ENCODE measurements at regions not wholly inside any gene's neighbourhood (a gene's known extent, or its start where the extent isn't known, plus 50 kb on each side); places are given as distances from the start of the nearest gene placed in this dataset.
"Not testable (repeated sequence)": the region's sequence is repeated elsewhere in the genome, so short reads cannot be mapped to it uniquely, and the experiment has no call there.

DNA sequence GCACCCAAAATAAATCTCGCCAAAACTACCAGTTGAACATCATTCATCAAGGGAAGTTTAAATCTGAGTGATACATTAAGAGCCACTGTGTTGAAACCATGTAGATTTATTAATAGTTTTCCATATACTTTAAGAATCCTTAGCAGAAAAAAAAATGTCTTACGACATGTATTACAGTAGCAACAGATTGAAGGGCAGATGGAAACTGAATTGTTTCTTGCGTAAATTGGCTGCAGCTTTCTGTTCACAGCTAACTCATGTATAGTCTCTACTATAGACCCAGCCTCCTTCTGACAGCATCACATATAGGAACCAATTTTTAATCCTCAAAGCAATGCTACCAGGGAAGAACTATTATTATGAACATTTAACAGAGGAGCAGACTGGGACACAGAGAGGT is 195.2 kb upstream of the PUDP start:
- H3K27ac ChIP-seq (ENCODE audit: low read depth, low read length): no peak overlapping the region
- no peak overlapping the region for H3K4me3 ChIP-seq (ENCODE audit: low read length)
- no peak overlapping the region for H3K4me2 ChIP-seq (ENCODE audit: low read length)
- no peak for TF ChIP-seq EZH2phosphoT487 (IDR thresholded peaks at IDR 0.05; ENCODE audit: borderline replicate concordance, low read length)
- TF ChIP-seq, protein P1, sequence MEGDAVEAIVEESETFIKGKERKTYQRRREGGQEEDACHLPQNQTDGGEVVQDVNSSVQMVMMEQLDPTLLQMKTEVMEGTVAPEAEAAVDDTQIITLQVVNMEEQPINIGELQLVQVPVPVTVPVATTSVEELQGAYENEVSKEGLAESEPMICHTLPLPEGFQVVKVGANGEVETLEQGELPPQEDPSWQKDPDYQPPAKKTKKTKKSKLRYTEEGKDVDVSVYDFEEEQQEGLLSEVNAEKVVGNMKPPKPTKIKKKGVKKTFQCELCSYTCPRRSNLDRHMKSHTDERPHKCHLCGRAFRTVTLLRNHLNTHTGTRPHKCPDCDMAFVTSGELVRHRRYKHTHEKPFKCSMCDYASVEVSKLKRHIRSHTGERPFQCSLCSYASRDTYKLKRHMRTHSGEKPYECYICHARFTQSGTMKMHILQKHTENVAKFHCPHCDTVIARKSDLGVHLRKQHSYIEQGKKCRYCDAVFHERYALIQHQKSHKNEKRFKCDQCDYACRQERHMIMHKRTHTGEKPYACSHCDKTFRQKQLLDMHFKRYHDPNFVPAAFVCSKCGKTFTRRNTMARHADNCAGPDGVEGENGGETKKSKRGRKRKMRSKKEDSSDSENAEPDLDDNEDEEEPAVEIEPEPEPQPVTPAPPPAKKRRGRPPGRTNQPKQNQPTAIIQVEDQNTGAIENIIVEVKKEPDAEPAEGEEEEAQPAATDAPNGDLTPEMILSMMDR (IDR thresholded peaks at IDR 0.05; ENCODE audit: low read depth, low read length, poor library complexity, severe bottlenecking): no peak
- no peaks in the 10 kb centered on the region for H3K79me2 ChIP-seq (ENCODE audit: control insufficient read depth, low read length)
- H3K4me1 ChIP-seq (ENCODE audit: control insufficient read depth, low read length): peaks cover 6% of the 10 kb centered on the region
- no peaks in the 10 kb centered on the region for H3F3A ChIP-seq (ENCODE audit: control insufficient read depth, insufficient read depth)
- H3K27me3 ChIP-seq (ENCODE audit: control insufficient read depth, low read length): no peaks in the 10 kb centered on the region
- no peaks in the 10 kb centered on the region for H3K36me3 ChIP-seq (ENCODE audit: control insufficient read depth, low read length)
- no peaks in the 10 kb centered on the region for H4K20me1 ChIP-seq (ENCODE audit: control insufficient read depth, insufficient read depth, low read depth, low read length)
- no peaks in the 10 kb centered on the region for H3K9me2 ChIP-seq (replicated peaks; ENCODE audit: control insufficient read depth, low read length)
- no peaks in the 10 kb centered on the region for H3K9me3 ChIP-seq (ENCODE audit: control insufficient read depth, insufficient read depth, low read length)

DNA sequence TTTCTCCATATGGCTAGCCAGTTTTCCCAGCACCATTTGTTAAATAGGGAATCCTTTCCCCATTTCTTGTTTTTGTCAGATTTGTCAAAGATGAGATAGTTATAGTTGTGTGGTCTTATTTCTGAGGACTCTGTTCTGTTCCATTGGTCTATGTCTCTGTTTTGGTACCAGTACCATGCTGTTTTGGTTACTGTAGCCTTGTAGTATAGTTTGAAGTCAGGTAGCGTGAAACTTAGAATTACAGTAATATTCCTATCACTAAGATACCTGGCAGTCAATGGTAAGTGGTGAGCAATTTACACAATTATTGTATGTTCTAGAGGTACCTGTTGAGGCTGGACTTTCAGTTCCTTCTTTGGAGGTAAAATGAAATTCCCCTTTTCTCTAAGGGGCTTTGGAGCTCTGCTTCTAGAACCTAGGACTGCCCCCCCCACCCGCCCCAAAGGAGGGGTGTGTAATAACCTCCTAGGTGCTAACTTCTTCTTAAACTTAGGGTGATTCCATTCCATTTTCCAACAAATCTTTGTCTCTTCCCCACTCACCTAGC is 187.9 kb upstream of the PUDP start:
- H3K9me3 ChIP-seq (ENCODE audit: control insufficient read depth, insufficient read depth, low read length); H4K20me1 ChIP-seq (ENCODE audit: control insufficient read depth, insufficient read depth, low read depth, low read length); H3K27me3 ChIP-seq (ENCODE audit: control insufficient read depth, low read length); H3K4me1 ChIP-seq (ENCODE audit: control insufficient read depth, low read length); H3K9me2 ChIP-seq (replicated peaks; ENCODE audit: control insufficient read depth, low read length); H3F3A ChIP-seq (ENCODE audit: control insufficient read depth, insufficient read depth); H3K27ac ChIP-seq (ENCODE audit: low read depth, low read length); H3K4me2 ChIP-seq (ENCODE audit: low read length); H3K79me2 ChIP-seq (ENCODE audit: control insufficient read depth, low read length); H3K4me3 ChIP-seq (ENCODE audit: low read length); H3K36me3 ChIP-seq (ENCODE audit: control insufficient read depth, low read length): not testable (repeated sequence)

DNA sequence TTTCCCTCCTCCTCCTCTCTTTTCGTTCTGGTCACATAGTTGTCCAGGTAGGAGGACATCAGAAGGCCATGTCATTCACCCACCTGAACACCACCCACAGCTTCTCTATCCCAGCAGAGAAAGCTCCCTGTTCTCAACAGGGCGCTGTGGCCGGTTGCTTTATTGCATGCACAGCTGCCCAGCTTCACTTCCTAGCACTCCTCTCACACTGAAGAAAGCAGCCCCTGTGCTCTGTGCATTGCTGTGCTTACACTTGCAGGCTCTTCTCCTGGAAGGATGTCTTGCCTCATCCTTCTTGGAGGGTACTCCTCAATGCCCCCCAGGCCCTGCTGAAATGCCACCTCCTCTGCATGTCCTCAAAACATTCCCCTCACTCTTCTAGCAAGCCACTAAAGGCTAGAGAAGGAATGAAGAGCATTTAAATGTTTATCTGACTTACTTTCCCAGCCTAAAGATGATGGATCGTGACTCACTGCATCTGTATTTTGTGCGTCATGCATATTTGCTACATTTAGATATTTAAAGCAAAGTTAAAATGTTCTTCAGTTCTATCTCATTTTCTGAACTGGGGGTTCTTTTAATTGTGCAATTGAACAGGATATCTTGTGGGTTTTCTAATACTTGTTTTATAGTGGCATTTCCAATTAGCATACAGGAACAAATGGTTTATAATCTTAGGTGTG is 186.4 kb upstream of the PUDP start:
- Histone ChIP-seq H3K27me3 (ENCODE audit: control insufficient read depth, low read length) (no peaks in the 10 kb centered on the region), H3K9me2 (replicated peaks; ENCODE audit: control insufficient read depth, low read length) (no peaks in the 10 kb centered on the region), H3K9me3 (ENCODE audit: control insufficient read depth, insufficient read depth, low read length) (no peaks in the 10 kb centered on the region), H3K27ac (ENCODE audit: low read depth, low read length) (no peak overlapping the region), H3K4me3 (ENCODE audit: low read length) (no peak overlapping the region), H3K4me1 (ENCODE audit: control insufficient read depth, low read length) (no peaks in the 10 kb centered on the region), H3F3A (ENCODE audit: control insufficient read depth, insufficient read depth) (no peaks in the 10 kb centered on the region), H4K20me1 (ENCODE audit: control insufficient read depth, insufficient read depth, low read depth, low read length) (no peaks in the 10 kb centered on the region), H3K36me3 (ENCODE audit: control insufficient read depth, low read length) (peaks cover 7% of the 10 kb centered on the region), H3K79me2 (ENCODE audit: control insufficient read depth, low read length) (no peaks in the 10 kb centered on the region), H3K4me2 (ENCODE audit: low read length) (no peak overlapping the region)
- TF ChIP-seq, protein P1 (IDR thresholded peaks at IDR 0.05; ENCODE audit: low read depth, low read length, poor library complexity, severe bottlenecking): no peak
- no peak for TF ChIP-seq EZH2phosphoT487 (IDR thresholded peaks at IDR 0.05; ENCODE audit: borderline replicate concordance, low read length)

DNA sequence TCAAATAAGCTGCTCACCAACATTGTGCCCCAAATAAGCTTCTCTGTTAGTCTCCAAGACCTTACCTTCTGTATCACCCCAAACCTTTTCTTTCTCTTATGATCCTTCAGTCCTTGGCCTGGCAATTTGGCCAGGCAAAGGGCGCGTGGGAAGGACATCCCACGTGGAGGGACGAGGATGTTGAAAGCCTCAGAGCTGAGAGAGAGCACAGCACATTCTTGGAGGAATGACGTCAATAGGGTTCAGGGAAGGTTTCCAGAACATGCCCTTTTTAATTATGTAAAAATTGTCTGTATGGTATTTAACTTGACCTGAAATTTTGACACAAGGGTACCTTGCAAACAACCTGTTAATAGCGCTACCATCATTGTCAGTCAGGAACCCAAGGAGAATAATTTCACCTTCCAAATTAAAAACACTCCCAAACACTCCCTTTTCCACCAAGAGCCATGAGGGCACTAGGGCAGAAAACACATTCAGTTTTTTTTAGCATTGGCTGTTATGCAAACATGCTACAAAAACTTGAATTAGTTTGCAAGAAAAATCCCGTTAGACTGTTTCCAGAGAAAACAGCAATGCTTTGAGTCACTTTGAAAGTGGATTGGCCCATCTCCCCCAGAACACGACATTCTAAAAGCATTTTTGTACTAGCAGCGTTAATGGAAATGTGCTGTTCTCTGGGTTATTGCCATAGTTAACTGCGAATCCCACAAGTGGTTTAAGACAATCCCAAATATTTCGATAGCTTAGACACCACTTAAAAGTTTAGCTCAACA is 183.2 kb upstream of the PUDP start:
- TF ChIP-seq EZH2phosphoT487 (IDR thresholded peaks at IDR 0.05; ENCODE audit: borderline replicate concordance, low read length): no peak
- TF ChIP-seq, protein P1 (IDR thresholded peaks at IDR 0.05; ENCODE audit: low read depth, low read length, poor library complexity, severe bottlenecking): no peak
- Histone ChIP-seq H3K9me3 (ENCODE audit: control insufficient read depth, insufficient read depth, low read length) (no peaks in the 10 kb centered on the region), H3K79me2 (ENCODE audit: control insufficient read depth, low read length) (no peaks in the 10 kb centered on the region), H3K4me1 (ENCODE audit: control insufficient read depth, low read length) (no peaks in the 10 kb centered on the region), H3F3A (ENCODE audit: control insufficient read depth, insufficient read depth) (no peaks in the 10 kb centered on the region), H3K27ac (ENCODE audit: low read depth, low read length) (no peak overlapping the region), H3K36me3 (ENCODE audit: control insufficient read depth, low read length) (peaks cover 7% of the 10 kb centered on the region), H3K27me3 (ENCODE audit: control insufficient read depth, low read length) (no peaks in the 10 kb centered on the region), H4K20me1 (ENCODE audit: control insufficient read depth, insufficient read depth, low read depth, low read length) (no peaks in the 10 kb centered on the region), H3K4me3 (ENCODE audit: low read length) (no peak overlapping the region), H3K4me2 (ENCODE audit: low read length) (no peak overlapping the region), H3K9me2 (replicated peaks; ENCODE audit: control insufficient read depth, low read length) (no peaks in the 10 kb centered on the region)

All from DOHH2 (cell line).